ENCODE measurements at regions not wholly inside any gene's neighbourhood (a gene's known extent, or its start where the extent isn't known, plus 50 kb on each side); places are given as distances from the start of the nearest gene placed in this dataset.

DNA sequence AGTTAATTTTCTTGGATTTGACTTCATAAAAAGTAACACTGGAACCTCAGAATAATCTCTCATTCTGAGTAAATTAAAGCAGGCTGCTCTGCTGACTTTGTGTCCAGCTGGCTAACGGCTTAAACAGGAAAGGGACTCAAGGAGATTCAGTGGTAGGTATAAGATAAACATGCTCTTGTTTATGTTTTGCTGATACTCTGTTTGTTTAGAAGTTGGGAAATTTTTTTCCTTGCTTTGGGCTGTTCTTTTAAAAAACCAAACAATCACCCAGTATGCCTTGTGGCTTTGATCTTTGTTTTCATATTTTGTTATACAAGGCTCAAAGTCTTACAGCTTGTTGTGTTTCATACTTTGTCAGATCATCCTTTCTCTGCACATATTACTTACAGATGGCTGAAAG lies 237.6 kb upstream of the RIOK2 start:
- Histone ChIP-seq H3K4me2 (ENCODE audit: insufficient read depth in 1 of 2, low read depth in 2 of 2, low read length in 2 of 2) (no peak overlapping the region), H3K27me3 (replicated peaks in 1 of 4; ENCODE audit: control insufficient read depth in 3 of 4, extremely low read depth in 1 of 4, insufficient read depth in 3 of 4, low read length in 3 of 4) (no peaks in the 10 kb centered on the region), H3K18ac (ENCODE audit: extremely low read depth, low read length) (no peak overlapping the region), H3K27ac (ENCODE audit: low read depth, low read length) (no peak overlapping the region), H3K79me1 (ENCODE audit: low read depth, low read length) (no peaks in the 10 kb centered on the region), H2BK5ac (ENCODE audit: low read depth, low read length) (no peak overlapping the region), H4K8ac (ENCODE audit: extremely low read depth, insufficient read depth, low read length) (no peak overlapping the region), H3K23ac (ENCODE audit: insufficient read length) (no peak overlapping the region), H3K79me2 (ENCODE audit: control insufficient read depth in 1 of 2, insufficient read depth in 2 of 2, low read length in 2 of 2) (no peaks in the 10 kb centered on the region), H2BK120ac (replicated peaks; ENCODE audit: low read depth, low read length) (no peak overlapping the region), H4K5ac (ENCODE audit: insufficient read length, low read depth, low read length) (no peak overlapping the region), H2BK12ac (ENCODE audit: low read depth, low read length) (no peak overlapping the region), H3K23me2 (ENCODE audit: low read depth, low read length) (no peaks in the 10 kb centered on the region), H3K4me3 (ENCODE audit: extremely low read depth in 1 of 4, insufficient read depth in 2 of 4, low read depth in 3 of 4, low read length in 4 of 4) (no peak overlapping the region), H3K14ac (ENCODE audit: insufficient read length) (no peak overlapping the region), H2BK15ac (ENCODE audit: low read length) (no peak overlapping the region), H2AK5ac (ENCODE audit: low read depth, low read length) (no peak overlapping the region), H4K91ac (replicated peaks; ENCODE audit: insufficient read length, low read length) (no peak overlapping the region), H3K9ac (replicated peaks in 1 of 4; ENCODE audit: extremely low read depth in 1 of 4, low read depth in 3 of 4, low read length in 3 of 4) (no peak overlapping the region), H3K56ac (replicated peaks; ENCODE audit: insufficient read length, low read depth, low read length) (no peak overlapping the region), H4K20me1 (replicated peaks in 1 of 2; ENCODE audit: control insufficient read depth in 1 of 2, insufficient read depth in 2 of 2, low read length in 2 of 2) (no peaks in the 10 kb centered on the region), H3K4ac (replicated peaks; ENCODE audit: insufficient read length, low read depth, low read length) (no peak overlapping the region), H2AFZ (ENCODE audit: low read length) (no peak overlapping the region), H3K9me3 (ENCODE audit: insufficient read depth in 2 of 2, low read depth in 1 of 2, low read length in 1 of 2) (no peaks in the 10 kb centered on the region), H2BK20ac (ENCODE audit: low read length) (no peak overlapping the region), H3K4me1 (replicated peaks in 1 of 4; ENCODE audit: control insufficient read depth in 3 of 4, insufficient read depth in 4 of 4, low read length in 3 of 4) (peaks cover 0 to 2% (median 0%) of the 10 kb centered on the region in 4 experiments; a peak in 1 of 7 replicates), H3K36me3 (ENCODE audit: control insufficient read depth in 2 of 4, insufficient read depth in 4 of 4, low read length in 3 of 4) (no peaks in the 10 kb centered on the region)
- 83% methylated on average over 1 of the region's 1 CpG; no CpG with 5 or more reads in 1 of the 2 experiments for WGBS, 2 experiments (ENCODE audit: extremely low coverage in 1 of 2, insufficient coverage in 1 of 2, insufficient read length in 1 of 2, insufficient replicate concordance in 2 of 2, low coverage in 1 of 2, low lambda C conversion rate in 2 of 2, missing lambda C conversion rate in 1 of 2)
- POLR2A ChIA-PET (ENCODE audit: partially characterized antibody), result no interaction called here
- CTCF ChIA-PET (ENCODE audit: partially characterized antibody), result interaction anchor here (1.7 kb wide), 1 partner anchor 114 kb away, joined by 6 read pairs; no protein-coding TSS in a partner anchor
- no peak for FAIRE-seq
- no peak for DNase-seq (ENCODE audit: low read depth in 1 of 2, low spot score in 2 of 2)
- TF ChIP-seq RNF2 (IDR thresholded peaks at IDR 0.05; ENCODE audit: borderline replicate concordance, low read depth, low read length, missing control alignments, poor library complexity, severe bottlenecking) (no peak), CEBPB (IDR thresholded peaks at IDR 0.05; ENCODE audit: low read depth, low read length) (no peak), JUN (IDR thresholded peaks at IDR 0.05; ENCODE audit: low read depth, low read length) (no peak), SIX5 (IDR thresholded peaks at IDR 0.05; ENCODE audit: low read depth, low read length) (no peak), CBX5 (IDR thresholded peaks at IDR 0.05; ENCODE audit: low read depth, low read length) (no peak), TAF7 (optimal IDR thresholded peaks at IDR 0.05; ENCODE audit: borderline replicate concordance, low read depth, low read length) (no peak), POLR2AphosphoS5 (IDR thresholded peaks at IDR 0.05; ENCODE audit: low read depth, low read length) (no peak), SAP30 (IDR thresholded peaks at IDR 0.05; ENCODE audit: insufficient read depth, insufficient replicate concordance, low read length) (no peak)
- TF ChIP-seq, protein P1, sequence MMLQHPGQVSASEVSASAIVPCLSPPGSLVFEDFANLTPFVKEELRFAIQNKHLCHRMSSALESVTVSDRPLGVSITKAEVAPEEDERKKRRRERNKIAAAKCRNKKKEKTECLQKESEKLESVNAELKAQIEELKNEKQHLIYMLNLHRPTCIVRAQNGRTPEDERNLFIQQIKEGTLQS (IDR thresholded peaks at IDR 0.05; ENCODE audit: insufficient read depth, low read depth, low read length), result no peak
- TF ChIP-seq, protein P2, sequence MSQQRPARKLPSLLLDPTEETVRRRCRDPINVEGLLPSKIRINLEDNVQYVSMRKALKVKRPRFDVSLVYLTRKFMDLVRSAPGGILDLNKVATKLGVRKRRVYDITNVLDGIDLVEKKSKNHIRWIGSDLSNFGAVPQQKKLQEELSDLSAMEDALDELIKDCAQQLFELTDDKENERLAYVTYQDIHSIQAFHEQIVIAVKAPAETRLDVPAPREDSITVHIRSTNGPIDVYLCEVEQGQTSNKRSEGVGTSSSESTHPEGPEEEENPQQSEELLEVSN (IDR thresholded peaks at IDR 0.05), result no peak

Measured in H1 (cell line).